Astrocyte of the cerebellum (primary cell): ENCODE measurements at regions not wholly inside any gene's neighbourhood (a gene's known extent, or its start where the extent isn't known, plus 50 kb on each side); places are given as distances from the start of the nearest gene placed in this dataset.

ENCODE experiments used
- DNase-seq: peaks from one replicate; pipeline ENCODE4 v3.0.0-alpha.2; 2011; ENCODE audit warnings: low read depth
- H3K4me3 ChIP-seq: 2 replicates; pipeline ENCODE4 v1.5.1; 2011; ENCODE audit warnings: mild to moderate bottlenecking, low read depth, low read length, moderate library complexity
- in situ Hi-C: cut with HindIII; loops from 2 replicates; pipeline ENCODE4 v1.10.0; 2017; ENCODE audit warnings: low sequenced_read_pairs
- TF ChIP-seq, protein P1 (sequence below): IDR thresholded peaks from 2 replicates; pipeline ENCODE4 v1.5.1; 2012; ENCODE audit warnings: low read length, low read depth, moderate library complexity, mild to moderate bottlenecking; ENCODE audit errors: missing control alignments

DNA sequence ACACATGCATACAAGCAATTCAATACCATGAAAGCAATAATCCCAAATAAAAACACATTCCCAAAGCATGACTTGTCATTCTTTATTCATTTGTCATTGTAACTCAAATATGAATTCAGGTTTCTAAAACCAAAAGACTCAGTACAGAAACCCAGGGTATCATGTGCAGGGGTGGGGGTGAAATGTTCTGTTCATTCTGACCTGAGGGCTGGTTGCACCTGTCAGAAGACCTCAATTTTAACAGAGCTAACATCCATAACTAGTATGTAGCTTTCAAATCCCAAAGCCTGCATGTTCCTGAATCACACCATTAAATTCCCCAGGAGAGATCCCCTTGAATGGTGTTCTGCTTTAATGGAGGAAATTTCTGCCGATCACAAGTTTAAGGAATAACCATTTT lies 738.7 kb downstream of the MCTP2 start:
- no peak for DNase-seq
- in situ Hi-C loops: no loop called here
- no peak overlapping the region for H3K4me3 ChIP-seq
- TF ChIP-seq, protein P1, sequence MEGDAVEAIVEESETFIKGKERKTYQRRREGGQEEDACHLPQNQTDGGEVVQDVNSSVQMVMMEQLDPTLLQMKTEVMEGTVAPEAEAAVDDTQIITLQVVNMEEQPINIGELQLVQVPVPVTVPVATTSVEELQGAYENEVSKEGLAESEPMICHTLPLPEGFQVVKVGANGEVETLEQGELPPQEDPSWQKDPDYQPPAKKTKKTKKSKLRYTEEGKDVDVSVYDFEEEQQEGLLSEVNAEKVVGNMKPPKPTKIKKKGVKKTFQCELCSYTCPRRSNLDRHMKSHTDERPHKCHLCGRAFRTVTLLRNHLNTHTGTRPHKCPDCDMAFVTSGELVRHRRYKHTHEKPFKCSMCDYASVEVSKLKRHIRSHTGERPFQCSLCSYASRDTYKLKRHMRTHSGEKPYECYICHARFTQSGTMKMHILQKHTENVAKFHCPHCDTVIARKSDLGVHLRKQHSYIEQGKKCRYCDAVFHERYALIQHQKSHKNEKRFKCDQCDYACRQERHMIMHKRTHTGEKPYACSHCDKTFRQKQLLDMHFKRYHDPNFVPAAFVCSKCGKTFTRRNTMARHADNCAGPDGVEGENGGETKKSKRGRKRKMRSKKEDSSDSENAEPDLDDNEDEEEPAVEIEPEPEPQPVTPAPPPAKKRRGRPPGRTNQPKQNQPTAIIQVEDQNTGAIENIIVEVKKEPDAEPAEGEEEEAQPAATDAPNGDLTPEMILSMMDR: no peak

GRCh38 chr15:94970802-94971201 lies 739.4 kb downstream of the MCTP2 start:
- no peak for DNase-seq
- in situ Hi-C loops: no loop called here
- TF ChIP-seq, protein P1: no peak
- no peak overlapping the region for H3K4me3 ChIP-seq

DNA sequence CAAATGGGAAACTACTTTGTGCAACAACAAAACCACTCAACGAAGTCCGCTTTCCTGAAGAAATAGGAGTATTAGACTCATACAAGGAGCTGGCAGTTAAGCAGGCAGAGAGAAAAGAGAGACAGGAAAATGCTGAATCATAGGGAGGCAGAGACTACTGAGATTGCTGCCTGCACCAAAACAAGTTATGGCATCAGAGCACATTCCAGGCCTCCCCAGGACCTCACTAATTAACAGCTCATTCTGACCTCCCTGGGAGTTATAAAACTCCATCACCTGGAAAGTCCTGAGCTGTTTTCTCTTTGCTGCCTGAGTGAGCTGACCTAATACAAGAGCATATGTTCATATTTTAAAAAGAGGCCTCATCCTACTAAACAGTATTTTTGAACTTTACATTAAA lies 741.0 kb downstream of the MCTP2 start:
- DNase-seq: no peak
- TF ChIP-seq, protein P1: no peak
- no peak overlapping the region for H3K4me3 ChIP-seq
- in situ Hi-C loops: no loop called here

- in situ Hi-C loops: no loop called here
- no peak overlapping the region for H3K4me3 ChIP-seq
- DNase-seq: no peak
- TF ChIP-seq, protein P1: no peak
These were observed 755.7 kb downstream of the MCTP2 start for GRCh38 chr15:94987085-94987484.

DNA sequence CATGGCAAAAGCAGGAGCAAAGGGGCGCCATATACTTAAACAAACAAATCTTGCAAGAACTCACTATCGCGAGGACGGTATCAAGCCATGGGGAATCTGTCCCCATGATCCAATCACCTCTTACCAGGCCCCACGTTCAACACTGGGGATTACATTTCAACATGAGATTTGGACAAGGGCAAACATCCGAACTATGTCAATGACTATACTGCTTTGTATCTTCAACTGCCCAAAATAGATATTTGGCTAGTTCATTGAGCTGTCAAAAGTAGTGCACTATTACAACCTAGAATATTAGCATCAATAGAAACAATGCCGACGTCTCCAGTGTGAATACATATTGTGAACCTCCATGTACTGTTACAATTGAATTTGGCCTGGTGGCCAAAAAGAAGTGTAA lies 760.4 kb downstream of the MCTP2 start:
- TF ChIP-seq, protein P1: no peak
- in situ Hi-C loops: no loop called here
- H3K4me3 ChIP-seq: no peak overlapping the region
- no peak for DNase-seq

- in situ Hi-C loops: no loop called here
- no peak overlapping the region for H3K4me3 ChIP-seq
- no peak for DNase-seq
- TF ChIP-seq, protein P1: no peak
These were observed 778.3 kb downstream of the MCTP2 start for GRCh38 chr15:95009635-95010034.

- TF ChIP-seq, protein P1: no peak
- no peak overlapping the region for H3K4me3 ChIP-seq
- no peak for DNase-seq
- in situ Hi-C loops: no loop called here
These were observed 782.0 kb downstream of the MCTP2 start for GRCh38 chr15:95013381-95013780.
